ENCODE measurements at regions not wholly inside any gene's neighbourhood (a gene's known extent, or its start where the extent isn't known, plus 50 kb on each side); places are given as distances from the start of the nearest gene placed in this dataset.

DNA sequence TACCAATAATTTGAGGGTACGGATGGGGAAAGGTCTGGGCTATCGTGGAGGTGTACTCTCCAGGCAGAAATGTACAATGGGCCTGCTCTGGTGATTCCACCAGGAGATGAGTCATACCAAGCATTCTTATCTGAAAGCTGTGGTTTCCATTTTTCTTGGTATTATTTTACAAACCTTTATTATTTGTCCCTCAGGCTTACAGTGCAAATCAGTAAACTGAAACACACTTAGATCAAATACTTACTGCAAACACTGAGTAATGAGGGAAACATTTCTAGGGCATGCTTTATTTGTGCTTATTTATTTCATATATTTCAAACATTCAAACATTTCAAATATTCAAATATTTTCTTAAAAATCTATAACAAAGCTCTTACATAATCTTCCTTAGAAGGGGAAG is 319.8 kb downstream of the RND3 start:
- Histone ChIP-seq H3K27ac (no peak overlapping the region), H3K4me3 (no peak overlapping the region), H3K9me3 (no peaks in the 10 kb centered on the region), H3K27me3 (no peaks in the 10 kb centered on the region), H3K4me1 (peaks cover 11% of the 10 kb centered on the region), H3K36me3 (no peaks in the 10 kb centered on the region)
- DNase-seq (ENCODE audit: low spot score in 2 of 2): no peak
- TF ChIP-seq POLR2A (IDR thresholded peaks at IDR 0.05): no peak
- no peak for TF ChIP-seq EP300 (IDR thresholded peaks at IDR 0.05)
- TF ChIP-seq, protein P1, sequence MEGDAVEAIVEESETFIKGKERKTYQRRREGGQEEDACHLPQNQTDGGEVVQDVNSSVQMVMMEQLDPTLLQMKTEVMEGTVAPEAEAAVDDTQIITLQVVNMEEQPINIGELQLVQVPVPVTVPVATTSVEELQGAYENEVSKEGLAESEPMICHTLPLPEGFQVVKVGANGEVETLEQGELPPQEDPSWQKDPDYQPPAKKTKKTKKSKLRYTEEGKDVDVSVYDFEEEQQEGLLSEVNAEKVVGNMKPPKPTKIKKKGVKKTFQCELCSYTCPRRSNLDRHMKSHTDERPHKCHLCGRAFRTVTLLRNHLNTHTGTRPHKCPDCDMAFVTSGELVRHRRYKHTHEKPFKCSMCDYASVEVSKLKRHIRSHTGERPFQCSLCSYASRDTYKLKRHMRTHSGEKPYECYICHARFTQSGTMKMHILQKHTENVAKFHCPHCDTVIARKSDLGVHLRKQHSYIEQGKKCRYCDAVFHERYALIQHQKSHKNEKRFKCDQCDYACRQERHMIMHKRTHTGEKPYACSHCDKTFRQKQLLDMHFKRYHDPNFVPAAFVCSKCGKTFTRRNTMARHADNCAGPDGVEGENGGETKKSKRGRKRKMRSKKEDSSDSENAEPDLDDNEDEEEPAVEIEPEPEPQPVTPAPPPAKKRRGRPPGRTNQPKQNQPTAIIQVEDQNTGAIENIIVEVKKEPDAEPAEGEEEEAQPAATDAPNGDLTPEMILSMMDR (IDR thresholded peaks at IDR 0.05): no peak
- WGBS: 88% methylated on average over 2 of the region's 2 CpGs

DNA sequence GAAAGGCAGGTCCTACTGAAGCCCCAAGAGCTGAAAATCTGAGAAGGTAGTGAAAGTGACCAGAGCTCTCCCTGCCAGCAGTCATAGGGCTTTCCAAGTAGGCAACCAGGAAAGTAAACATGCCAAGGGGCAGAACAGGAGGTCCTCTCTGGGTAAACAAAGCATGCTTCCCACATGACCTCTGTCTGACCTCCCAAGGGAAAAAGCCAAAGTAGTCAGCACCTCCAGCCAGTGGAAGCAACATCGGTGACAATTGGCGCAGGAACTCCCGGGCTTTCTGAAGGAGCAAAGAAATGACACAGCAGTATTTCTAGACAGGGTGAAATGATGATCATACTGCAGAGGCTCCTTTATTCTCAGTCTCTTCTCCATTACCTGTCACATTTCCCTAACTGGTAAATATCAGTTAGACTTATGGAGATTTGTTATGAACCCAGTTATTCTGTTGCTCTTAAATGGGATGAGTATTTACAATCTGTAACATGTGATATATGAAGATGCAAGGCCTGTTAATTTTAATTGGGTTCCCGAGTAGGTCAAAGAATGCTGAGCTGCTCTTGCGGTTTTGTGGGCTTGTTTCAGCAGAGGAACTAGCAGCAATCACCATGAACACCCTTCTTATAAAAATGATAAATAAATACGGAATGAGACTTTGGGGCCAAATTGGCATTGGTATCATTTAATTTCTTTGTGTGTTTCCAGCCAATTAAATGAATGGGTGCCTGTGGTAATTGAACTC is 321.0 kb downstream of the RND3 start:
- Histone ChIP-seq H3K27ac (no peak overlapping the region), H3K4me1 (peaks cover 11% of the 10 kb centered on the region)
- 59% methylated on average over 6 of the region's 6 CpGs for WGBS

DNA sequence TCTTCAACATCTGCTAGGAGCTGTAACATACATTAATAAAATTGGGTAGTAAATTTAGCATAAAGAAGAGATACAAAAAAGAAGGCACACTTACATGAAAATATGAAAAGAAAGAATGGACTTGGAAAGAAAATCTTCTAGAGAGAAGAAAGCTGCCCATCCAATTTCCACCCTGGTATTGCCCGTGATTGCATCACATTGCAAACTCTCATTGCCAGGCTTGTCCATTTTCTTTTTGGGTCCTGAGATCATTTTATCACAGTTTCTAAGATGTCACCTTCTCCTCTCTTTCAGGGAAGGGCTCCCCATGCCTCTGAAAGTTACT is 321.5 kb downstream of the RND3 start:
- H3K27ac ChIP-seq: no peak overlapping the region
- no peaks in the 10 kb centered on the region for H3K27me3 ChIP-seq
- DNase-seq (ENCODE audit: low spot score in 2 of 2): no peak
- 90% methylated on average over 1 of the region's 1 CpG for WGBS
- H3K36me3 ChIP-seq: no peaks in the 10 kb centered on the region
- H3K4me1 ChIP-seq: peaks cover 11% of the 10 kb centered on the region
- no peaks in the 10 kb centered on the region for H3K9me3 ChIP-seq
- no peak overlapping the region for H3K4me3 ChIP-seq
- no peak for TF ChIP-seq POLR2A (IDR thresholded peaks at IDR 0.05)
- TF ChIP-seq, protein P1 (IDR thresholded peaks at IDR 0.05): no peak
- TF ChIP-seq EP300 (IDR thresholded peaks at IDR 0.05): no peak
- TF ChIP-seq POLR2AphosphoS5 (IDR thresholded peaks at IDR 0.05): no peak

More for the DNA sequence above, 321.0 kb downstream of the RND3 start:
- TF ChIP-seq, protein P1 (IDR thresholded peaks at IDR 0.05): no peak
- no peak for TF ChIP-seq POLR2A (IDR thresholded peaks at IDR 0.05)
- TF ChIP-seq EP300 (IDR thresholded peaks at IDR 0.05): no peak
- TF ChIP-seq POLR2AphosphoS5 (IDR thresholded peaks at IDR 0.05): no peak
- no peak for DNase-seq (ENCODE audit: low spot score in 2 of 2)
- Histone ChIP-seq H3K4me3 (no peak overlapping the region), H3K9me3 (no peaks in the 10 kb centered on the region), H3K36me3 (no peaks in the 10 kb centered on the region), H3K27me3 (no peaks in the 10 kb centered on the region)

DNA sequence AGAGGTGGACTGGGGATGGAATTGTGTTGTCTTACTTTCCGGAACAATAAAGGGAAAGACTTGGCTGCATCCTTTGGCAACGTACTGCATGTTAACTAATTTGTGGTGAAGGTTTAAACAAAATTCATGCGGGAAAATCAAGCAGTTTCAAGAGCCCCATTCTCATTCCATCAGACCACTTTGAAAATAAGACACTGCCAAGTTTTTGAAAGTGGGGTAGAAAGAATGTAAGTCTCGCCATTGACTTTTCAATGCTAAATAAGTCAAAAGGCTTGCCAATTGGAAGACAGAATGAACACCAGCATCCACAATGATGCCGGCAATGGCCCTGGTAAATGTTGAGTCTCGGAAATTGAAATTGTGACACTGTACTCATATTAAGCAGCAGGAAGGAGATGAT is 322.0 kb downstream of the RND3 start:
- 77% methylated on average over 6 of the region's 6 CpGs for WGBS
- no peak overlapping the region for H3K4me3 ChIP-seq
- no peaks in the 10 kb centered on the region for H3K9me3 ChIP-seq
- TF ChIP-seq, protein P1 (IDR thresholded peaks at IDR 0.05): no peak
- TF ChIP-seq POLR2AphosphoS5 (IDR thresholded peaks at IDR 0.05) (no peak), EP300 (IDR thresholded peaks at IDR 0.05) (no peak), POLR2A (IDR thresholded peaks at IDR 0.05) (no peak)
- DNase-seq (ENCODE audit: low spot score in 2 of 2): no peak
- H3K27me3 ChIP-seq: no peaks in the 10 kb centered on the region
- H3K27ac ChIP-seq: no peak overlapping the region
- peaks cover 11% of the 10 kb centered on the region for H3K4me1 ChIP-seq
- H3K36me3 ChIP-seq: no peaks in the 10 kb centered on the region

DNA sequence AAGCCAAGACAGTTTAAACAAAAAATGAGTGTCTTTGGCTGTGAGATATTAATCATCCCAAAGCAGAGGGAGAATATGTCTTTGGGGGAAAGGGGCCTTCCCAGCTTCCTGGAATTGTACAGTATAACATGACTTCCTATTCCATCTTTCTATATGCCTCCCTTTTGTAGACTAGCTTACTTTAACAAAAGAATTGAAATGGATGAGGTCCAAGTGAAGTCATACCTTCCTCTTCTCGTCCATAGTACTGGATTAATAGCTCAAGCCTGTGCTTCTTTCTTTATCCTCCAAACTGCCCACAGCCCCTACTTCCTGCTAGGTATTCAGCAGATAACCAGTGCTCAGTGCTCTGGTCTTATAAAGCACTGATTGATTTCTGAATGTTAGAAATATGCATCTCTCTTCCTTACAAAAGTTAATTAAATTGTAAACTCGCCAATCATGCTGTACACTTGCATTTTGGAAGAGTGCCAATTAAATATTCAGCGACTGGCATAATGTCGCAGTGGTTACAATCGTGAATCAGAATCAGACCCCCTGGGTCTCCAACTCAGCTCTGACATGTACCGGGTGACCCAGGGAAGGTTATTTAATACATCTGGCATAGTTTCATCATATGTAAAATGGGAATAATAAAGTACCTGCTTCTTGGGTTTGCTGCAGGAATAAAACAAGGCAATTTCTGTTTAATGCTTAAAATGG is 325.1 kb downstream of the RND3 start:
- 59% methylated on average over 6 of the region's 6 CpGs for WGBS
- DNase-seq (ENCODE audit: low spot score in 2 of 2): no peak
- no peak overlapping the region for H3K27ac ChIP-seq
- H3K27me3 ChIP-seq: no peaks in the 10 kb centered on the region
- no peaks in the 10 kb centered on the region for H3K4me1 ChIP-seq
- TF ChIP-seq, protein P1 (IDR thresholded peaks at IDR 0.05): no peak
- no peak for TF ChIP-seq EP300 (IDR thresholded peaks at IDR 0.05)
- TF ChIP-seq POLR2AphosphoS5 (IDR thresholded peaks at IDR 0.05): no peak
- TF ChIP-seq POLR2A (IDR thresholded peaks at IDR 0.05): no peak
- H3K4me3 ChIP-seq: no peak overlapping the region
- H3K9me3 ChIP-seq: no peaks in the 10 kb centered on the region
- H3K36me3 ChIP-seq: no peaks in the 10 kb centered on the region

Data from suprapubic skin (tissue), 4 donors.